Stimulated activated CD8-positive, alpha-beta memory T cell treated with anti-CD3 and anti-CD28 coated beads, Interleukin-12 subunit alpha, Interleukin-12 subunit beta, amount 100 ng/mL, for 24 hours (primary cell): ENCODE measurements at regions not wholly inside any gene's neighbourhood (a gene's known extent, or its start where the extent isn't known, plus 50 kb on each side); places are given as distances from the start of the nearest gene placed in this dataset.

ENCODE experiments used
- DNase-seq: peaks from one replicate; pipeline ENCODE4 v3.0.0-alpha.2; 2020; ENCODE audit errors: extremely low read depth

DNA sequence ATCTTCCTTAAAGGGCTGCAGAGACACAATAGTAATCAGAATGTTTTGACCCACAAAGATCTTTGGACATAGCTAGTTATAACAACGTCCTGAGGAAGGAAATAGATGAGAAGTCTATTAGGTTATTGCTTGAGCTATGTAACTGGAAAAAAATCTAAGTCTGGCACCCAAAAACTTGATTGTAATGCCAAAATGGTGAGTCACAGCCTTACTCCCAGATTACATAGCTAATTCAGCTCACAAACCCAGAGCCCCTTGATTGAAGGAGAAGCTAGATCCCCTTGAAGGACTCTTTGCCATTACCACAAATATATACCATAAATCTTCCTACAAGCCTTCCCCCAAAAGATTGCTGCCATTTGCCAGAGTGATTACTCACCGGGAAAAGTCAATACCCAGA, 341.8 kb upstream of the KIF2A start:
- no peak for DNase-seq

DNA sequence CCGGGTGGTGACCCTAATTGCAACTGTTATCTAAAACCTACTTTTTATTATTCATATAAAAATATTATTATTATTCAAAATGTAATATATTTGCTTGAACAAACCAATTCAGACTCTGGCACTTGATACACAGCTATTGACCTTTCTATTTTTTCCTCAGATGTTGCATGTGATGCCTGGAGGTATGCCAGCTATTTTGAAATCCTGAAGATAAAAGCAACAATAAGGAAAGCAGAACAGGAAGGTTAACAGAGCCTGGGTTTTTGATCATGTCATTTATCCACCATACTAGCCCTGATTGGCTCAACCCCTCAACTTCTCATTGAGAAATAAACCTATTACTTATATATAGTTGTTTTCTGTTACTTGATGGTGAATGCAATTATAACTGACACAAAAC, 340.9 kb upstream of the KIF2A start:
- DNase-seq = no peak

DNA sequence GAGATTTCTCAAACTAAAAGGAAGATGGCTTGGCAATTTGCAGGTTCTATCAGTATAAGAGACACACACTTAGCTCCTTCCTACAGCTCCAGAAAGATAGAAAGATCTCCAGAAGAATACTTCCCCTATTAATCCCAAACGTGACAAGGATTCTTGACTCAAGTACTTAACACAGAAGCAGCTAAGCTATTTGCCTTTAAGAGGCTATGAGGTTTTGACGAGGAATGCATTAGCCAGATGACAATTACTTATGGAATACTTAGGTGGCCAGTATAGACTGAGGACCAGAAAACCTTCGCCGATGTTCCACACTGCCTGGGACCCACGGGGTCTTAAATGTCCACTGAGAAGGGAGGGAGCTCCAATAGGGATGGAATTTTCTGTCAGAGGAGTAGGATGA, 340.5 kb upstream of the KIF2A start:
- no peak for DNase-seq

DNA sequence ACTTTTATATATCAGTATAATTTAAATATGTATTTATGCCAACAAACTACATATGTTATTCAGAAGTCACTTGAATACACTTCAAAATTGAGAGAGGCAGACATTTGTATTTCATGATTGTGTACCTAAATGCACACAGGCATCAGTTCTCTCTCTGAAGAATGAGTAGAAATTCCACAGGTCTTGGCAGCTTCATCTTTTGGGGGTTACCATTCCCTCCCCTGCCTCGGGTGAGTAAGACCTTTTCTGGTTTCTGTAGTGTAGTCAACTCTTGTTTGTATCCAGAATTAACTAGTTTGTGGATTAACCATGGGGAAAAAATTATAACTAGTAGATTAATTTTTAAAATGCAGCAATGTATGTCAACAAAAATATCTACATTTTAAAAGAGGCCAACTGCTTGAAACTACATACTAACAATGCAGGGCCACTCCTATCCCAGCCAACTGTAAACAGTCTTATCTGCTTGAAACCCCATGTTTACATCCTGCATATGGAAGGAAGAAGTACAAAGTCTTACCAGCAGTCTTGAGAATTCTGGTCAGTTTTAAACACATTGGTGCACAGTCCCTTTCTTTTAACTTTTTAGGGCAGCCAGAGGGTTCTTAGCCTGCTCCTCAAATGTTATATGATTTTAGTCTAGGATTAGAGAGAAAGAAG, 339.6 kb upstream of the KIF2A start:
- no peak for DNase-seq

DNA sequence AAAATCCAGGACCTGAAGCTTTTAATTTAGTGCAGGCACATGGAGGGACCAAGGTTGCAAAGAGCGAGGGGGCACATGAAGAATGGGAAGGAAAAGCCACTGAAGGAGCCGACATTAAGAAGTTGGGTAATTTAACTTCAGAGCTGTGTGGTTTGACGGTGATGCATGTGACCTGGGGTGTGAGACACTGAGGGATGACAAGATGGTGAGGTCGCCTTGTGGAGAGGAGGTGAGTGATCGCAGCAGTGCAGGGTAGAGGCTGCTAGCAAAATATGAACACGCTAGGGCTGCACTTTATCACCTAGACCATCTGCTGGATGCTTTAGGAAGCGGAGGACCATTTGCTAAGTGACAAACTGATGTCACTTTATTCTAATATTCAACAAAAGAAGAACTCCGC, 339.0 kb upstream of the KIF2A start:
- no peak for DNase-seq

DNA sequence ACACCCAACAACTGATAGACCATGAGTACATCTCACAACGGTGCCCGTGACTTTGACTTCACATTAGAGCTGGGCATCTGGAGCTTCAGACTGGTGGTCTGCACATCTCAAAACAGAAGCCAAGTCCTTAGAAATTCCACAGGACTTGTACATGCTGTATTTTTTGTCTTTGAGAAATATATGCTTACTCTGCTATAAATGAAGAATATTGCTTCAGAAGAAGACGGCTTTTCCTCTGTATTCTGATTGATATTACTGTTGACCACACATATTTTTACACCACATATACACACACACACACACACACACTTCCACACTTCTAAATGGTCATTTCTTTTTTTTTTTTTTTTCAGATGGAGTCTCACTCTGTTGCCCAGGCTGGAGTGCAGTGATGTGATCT, 338.3 kb upstream of the KIF2A start:
- no peak for DNase-seq

DNA sequence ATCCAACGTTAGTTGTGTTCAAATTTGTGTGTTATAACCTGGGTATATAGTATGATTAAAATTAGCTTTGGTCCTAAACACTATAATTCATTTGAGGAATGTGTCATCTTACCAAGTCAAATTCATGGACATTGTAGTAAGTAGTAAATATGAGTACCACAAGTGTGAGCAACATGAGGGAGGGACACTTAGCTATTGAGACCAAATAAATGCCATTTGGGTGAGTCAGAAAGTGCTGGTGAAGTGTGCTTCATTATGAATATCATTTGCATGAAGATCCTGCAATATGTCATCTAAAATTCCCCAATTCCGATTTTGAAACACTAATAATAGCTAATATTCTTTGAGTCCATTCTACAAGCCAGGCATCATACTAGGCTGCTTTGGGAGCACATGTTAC, 336.7 kb upstream of the KIF2A start:
- no peak for DNase-seq

DNA sequence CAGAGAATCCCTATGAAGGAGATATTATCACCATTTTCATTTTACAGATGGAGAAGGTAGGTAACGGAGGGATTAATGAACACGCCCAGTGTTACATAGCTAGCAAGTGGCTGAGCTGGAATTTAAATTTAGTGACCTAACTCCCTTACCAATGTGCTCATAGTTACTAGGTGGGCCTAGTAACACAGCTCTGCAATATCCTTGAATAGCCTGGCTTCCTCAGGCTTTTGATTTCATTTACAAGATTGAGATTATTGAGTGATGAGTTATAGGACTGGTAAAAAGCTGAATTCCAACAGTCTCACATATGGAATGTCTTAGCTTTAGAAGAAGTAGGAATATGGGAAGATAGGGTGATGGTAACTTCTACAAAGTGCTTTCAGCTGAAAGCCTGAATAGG, 336.3 kb upstream of the KIF2A start:
- no peak for DNase-seq

DNA sequence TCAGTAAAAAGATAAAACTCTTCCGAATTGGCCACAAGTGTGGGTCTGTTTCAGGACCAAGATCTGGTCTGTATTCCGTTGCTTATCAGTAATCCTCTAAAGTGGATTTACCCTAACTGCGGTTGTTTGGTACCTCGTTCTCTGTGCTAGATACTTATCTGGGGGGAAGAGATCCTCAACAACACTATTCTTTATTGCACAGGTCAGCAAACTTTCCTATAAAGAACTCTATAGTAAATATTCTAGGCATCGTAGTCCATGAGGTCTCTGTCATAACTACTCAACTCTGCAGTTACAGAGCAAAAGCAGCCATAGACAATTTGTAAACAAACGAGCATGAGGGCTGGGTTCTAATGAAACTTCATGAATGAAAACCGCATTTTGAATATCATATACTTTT, 335.8 kb upstream of the KIF2A start:
- no peak for DNase-seq

DNA sequence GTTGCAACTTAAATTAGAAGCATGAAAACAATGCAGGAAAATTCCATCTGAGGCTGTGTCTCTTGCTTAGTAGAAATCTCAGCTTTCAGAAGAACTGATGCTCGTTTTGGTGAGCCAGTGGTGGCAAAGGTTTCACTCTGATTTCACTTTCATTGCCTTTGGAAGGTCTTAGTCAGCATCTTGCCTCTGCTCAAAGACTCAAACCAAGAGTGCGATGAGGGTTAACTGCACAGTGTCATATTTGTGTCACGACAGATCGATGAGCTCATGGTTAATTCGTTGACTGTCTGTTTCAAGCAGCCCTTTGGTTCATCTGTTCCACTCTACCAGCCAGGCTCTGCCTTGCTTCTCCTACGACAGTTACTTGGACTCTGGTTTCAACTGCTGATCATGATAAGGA, 331.3 kb upstream of the KIF2A start:
- DNase-seq = no peak

DNA sequence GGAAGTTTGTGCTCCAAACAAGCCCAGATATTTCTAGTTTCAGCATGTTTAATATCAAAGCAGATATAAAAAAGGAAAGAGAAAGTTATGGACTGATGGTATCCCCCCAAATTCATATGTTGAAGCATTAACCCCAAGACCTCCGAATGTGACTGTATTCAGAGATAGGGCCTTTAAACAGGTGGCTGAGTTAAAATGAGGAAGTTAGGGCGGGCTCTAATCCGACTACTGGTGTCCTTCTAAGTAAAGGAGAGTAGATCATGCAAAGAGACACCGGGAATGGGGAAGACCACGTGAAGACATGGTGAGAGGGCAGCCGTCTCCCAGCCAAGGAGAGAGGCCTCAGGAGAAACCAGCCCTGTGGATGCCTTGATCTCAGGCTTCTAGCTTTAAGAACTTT, 324.1 kb upstream of the KIF2A start:
- DNase-seq = no peak

DNA sequence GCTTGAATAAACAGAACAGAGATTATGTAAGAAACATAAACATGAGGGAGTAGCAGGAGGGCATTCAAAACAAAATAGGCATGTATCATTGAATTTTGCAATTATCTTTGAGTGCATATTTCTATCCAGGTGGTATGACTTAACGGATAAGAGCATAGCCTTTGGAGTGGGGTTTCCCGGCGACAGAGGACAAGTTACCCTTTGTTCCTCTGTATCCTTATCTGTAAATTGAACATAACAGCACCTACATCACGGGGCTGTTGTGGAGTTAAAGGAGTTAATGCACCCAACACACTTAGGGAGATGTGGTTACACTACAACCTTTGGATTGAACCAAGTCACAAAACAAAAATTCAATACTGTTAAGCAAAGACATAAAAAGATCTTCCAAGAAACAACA, 314.6 kb upstream of the KIF2A start:
- DNase-seq = no peak

DNA sequence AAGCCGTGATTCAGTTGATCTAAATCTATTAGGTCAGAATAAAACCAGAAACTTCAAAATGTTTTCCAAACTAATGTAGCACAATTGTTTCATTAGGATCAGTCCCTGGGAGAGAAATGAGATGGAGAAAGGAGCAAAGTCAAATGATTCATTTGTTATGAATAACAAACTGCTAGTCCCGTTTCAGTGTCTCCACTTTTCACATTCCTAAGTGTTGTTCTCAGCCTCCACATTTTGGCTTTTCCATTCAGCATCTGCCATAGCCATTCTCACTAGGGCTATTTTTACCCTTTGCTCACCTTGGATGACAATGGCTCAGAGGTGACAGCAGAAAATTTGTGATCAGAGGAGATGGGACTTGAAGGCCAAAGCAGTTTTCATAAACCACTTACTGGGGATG, 314.1 kb upstream of the KIF2A start:
- DNase-seq = no peak

DNA sequence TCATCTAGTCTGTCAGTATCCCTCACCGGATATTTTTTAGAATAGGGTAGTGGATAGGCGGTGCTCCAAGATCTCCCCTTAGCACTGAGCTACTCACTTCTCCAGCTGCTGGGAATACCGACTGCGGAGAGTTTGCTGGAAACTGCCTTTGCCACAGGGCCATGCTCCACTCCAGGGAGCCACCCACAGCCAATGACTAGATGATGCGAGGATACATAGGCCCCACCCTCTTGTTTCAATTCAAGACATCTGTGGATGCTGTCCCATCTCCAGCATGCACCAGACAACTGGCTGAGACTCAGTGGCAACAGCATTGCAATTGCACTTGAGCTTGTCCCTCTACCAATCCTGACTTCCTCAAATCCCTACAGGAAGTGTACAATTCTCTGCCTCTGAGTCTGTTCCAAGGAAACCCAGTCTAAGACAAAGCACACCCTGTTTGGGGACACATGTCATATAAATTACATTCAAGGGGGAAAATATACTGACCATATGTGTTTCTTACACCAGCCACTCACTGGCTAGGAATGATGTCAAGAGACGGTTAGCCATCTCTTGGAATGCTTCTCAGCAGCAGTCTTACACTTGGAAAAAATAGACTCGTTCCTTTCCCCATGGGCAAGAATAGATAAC, 312.6 kb upstream of the KIF2A start:
- DNase-seq = no peak

DNA sequence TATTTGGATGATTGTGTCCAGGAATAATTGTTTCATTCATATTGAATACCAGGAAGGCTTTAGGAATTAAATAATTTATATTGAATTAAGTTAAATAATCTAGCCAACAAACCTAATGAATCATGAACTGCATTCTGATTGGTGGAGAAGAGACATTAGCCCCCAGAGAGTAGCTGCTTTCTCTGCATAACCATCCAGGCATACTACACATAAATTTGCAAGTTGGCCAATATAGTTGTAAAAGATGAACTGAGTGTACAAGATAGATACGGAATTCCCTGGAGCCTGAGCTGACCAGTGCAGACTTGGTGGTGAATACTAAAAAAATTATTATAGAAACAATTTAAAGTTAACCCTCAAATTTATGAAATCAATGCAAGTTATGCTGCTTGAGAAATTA, 311.8 kb upstream of the KIF2A start:
- no peak for DNase-seq

DNA sequence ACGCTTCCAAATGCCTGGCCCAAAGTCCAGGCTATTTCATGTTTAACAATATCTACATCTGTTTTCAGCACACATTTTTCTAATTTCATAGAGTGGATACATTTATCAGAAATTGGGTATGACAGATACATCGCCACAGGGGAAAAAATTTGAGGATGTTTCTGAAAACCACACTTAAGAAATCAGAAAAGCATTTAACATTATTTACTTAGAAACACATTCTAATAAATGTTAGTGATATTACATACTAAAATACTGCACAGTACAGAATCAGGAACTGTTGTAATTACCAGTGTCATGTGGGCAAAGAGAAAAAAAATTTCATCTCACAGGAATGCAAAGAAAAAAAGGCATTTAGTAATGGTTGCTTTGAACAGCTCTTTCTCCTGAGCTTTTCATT, 310.5 kb upstream of the KIF2A start:
- DNase-seq = no peak

DNA sequence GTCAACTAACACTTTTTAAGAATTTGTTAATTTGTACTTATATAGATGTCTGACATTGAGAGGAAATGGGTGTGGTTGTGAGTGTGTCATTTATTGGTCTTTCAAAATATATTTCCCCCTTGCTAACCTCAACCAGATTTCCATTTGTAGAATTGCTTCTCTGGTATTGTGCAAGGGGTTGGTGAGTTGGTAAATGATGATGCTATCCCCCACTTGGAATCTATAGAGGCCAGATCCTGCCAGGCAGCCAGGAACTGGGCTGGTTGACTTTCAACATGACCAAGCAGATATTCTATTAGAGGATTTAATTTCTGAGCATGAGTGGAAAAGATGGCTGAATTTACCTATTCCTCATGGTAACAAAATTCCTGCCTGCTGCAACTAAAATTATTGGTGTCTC, 306.6 kb upstream of the KIF2A start:
- DNase-seq = no peak

DNA sequence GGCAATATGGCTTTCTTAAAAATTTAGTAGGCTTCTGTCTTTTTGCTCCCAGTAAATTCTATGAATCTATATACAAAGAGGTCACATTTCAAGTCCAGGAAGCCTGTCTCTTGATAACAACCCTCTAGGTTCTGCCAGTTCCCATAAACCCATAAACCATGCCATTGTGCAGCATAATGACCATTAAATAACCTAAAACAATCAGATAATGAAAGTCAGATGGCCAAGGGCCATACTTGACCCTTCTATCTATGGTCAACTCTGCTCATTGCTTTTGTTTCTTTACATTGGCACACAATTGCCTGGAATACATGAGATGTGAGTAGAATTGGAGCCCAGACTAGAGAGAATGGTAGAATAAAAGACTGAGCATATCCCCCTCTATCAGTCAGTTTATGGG, 305.4 kb upstream of the KIF2A start:
- no peak for DNase-seq

DNA sequence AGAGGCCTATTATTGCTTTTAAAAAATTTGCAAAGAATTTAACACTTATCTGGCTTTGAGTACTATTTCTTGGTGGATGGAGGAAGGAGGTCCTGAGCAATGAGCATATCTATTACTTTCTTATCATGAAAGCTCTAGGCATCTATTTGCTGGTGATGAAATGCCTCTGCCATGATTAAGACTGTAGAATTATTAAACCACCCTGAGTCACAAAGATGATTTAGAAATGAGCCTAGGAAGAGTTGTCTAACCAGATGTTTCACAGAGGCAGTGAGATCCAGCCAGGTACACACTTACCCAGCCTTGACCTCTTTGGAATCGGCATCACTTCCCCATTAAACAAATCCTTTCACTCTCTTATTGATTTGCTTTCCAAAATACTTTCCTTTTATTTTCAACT, 304.4 kb upstream of the KIF2A start:
- no peak for DNase-seq

DNA sequence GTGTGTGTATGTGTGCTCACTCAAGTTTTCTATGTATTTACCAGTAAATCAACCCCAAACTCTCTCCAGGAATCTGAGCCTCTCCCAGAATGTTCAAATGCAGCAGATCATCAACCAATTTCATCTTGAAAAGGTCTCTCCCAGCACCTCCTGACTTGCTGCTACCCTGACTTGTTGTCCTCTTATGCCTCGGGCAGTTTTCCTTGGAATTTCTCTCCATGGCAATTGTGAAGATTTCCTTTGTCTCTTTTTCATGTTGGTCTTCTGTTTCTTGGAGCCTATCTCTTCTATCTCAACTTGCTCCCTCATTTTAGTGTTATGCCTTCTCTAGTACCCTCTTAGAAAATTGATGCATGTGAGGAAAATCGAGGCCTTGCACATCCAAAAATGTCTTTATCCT, 303.6 kb upstream of the KIF2A start:
- no peak for DNase-seq

DNA sequence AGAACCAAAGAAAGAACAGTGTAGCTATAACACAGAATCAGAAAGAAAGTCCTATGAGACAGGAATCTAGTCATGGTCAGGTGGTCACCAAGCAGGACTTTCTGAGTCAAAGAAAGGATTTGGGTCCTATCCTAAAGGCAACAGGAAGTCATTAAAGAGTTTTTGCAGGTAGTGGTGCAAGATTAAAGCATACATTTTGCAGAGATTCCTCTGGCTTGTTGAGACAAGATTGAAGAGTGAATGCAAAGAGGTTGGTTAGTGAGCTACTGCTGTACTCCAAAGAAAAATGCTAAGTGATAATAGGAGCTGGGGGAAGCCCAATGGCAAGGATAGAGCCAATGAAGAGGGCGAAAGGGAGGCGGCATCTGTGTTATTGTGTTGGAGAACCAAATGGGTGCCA, 300.5 kb upstream of the KIF2A start:
- DNase-seq = no peak

DNA sequence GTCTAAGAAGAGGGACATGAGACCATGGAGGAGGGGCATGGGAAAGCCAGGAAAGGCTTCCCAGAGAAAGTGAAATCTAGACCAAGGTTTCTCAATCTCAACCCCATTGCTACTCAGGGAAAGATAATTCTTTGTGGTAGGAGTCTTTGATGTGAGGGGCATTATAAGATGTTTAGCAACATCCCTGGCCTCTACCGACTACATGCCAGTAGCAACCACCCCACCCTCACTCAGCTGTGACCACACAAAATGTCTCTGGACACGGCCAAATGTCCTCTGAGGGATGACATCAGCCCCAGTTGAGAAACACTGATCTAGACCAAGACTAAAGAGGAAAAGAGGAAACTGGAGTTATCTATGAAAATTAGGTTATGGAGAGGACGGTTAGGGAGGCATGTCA, 298.5 kb upstream of the KIF2A start:
- DNase-seq = no peak

DNA sequence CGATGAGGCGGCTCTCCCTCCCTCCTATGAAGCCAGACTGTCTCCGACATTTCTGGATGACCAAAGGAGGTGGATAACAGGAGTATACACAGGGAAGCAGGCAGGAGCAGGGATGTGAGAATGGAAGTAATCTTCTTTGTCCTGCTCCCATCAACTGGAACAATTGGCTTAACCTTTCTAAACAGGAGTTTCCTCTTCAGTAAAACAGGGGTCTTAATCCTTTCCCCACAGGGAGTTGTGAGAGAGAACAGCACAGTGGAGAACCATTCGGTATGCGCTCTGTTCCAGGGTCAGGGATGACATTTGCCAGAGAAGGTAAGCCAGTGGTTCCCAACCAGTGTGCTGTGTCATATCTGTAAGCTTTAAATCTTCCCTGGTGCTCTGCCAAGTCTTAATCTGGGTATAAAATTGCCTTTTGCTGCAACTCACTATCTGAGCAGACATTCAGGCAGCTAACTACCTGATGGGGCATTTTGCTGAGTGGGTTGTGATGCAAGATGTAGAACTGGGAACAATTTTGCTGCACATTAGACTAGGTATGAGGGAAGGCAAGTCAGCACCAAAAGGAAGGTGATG, 294.8 kb upstream of the KIF2A start:
- DNase-seq = no peak

DNA sequence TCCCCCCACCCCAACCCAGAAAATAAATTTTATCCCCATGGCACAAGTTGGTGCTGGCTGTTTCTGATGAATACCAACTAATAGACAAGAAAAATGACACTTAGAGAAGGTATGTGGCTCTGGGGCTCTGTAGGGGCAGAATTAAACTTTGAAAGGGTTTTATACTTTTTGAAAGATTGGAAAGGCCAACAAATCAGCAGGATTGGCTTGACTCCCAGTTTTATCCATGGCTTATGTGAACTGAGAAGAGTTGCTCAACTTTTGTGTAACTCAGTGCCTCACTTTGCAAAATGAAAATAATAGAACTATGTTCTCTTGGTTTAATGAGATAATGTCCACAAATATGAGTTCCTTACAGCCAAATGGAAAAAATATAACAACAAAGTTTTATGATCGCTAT, 288.9 kb upstream of the KIF2A start:
- DNase-seq = no peak
